ENCODE measurements at regions not wholly inside any gene's neighbourhood (a gene's known extent, or its start where the extent isn't known, plus 50 kb on each side); places are given as distances from the start of the nearest gene placed in this dataset.

DNA sequence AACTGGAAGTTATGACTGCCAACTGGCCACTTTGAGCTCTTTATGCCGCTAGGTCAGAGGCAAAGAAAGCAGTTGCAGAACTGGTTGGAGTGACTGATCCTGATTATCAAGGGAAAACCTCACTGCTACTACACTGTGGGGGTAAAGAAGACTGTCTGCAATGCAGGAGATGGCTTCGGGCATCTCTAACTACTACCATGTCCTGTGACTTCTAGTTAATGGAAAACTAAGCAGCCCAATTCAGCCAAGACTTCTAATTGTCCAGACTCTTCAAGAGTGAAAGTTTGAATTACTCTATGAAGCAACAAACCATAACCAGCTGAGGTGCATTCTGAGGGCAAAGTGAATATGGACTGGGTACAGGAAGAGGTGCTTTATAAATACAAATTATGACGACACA lies 773.6 kb upstream of the SLC35B3 start:
- TF ChIP-seq CBX3 (IDR thresholded peaks at IDR 0.05; ENCODE audit: low read depth), result no peak
- TF ChIP-seq YY1 (IDR thresholded peaks at IDR 0.05; ENCODE audit: extremely low read depth, insufficient replicate concordance, low read depth, low read length), result no peak
- no peak for TF ChIP-seq EZH2 (IDR thresholded peaks at IDR 0.05)
